Tibial nerve (tissue), 4 donors: ENCODE measurements at regions not wholly inside any gene's neighbourhood (a gene's known extent, or its start where the extent isn't known, plus 50 kb on each side); places are given as distances from the start of the nearest gene placed in this dataset.

Experiments
- DNase-seq, 2 donors: peaks; one replicate each; pipeline ENCODE4 v3.0.0-alpha.2; 2019; ENCODE audit warnings: low spot score in 2 of 2
- H3K27ac ChIP-seq, 4 donors: fragments of 200-600 bp; sonication (generic) in 3 of 4; one replicate each; pipeline ENCODE4 v1.5.1; 2017 to 2019; ENCODE audit warnings: mild to moderate bottlenecking in 1 of 4
- H3K27me3 ChIP-seq, 2 donors: fragments of 200-600 bp; sonication (generic) in 1 of 2; one replicate each; pipeline versions ENCODE4 v1.5.1 to v1.6.0; 2017 to 2019
- H3K36me3 ChIP-seq, 3 donors: fragments of 200-600 bp; sonication (generic); one replicate each; pipeline ENCODE4 v1.5.1; 2018 to 2019
- H3K4me1 ChIP-seq, 4 donors: fragments of 200-600 bp; sonication (generic) in 3 of 4; one replicate each; pipeline ENCODE4 v1.5.1; 2017 to 2019
- H3K4me3 ChIP-seq, 4 donors: fragments of 200-600 bp; sonication (generic) in 3 of 4; one replicate each; pipeline ENCODE4 v1.5.1; 2017 to 2019; ENCODE audit warnings: mild to moderate bottlenecking in 1 of 4, moderate library complexity in 1 of 4
- H3K9me3 ChIP-seq, 4 donors: fragments of 200-600 bp; sonication (generic) in 3 of 4; one replicate each; pipeline ENCODE4 v1.5.1; 2017 to 2019
- EP300 ChIP-seq, 2 donors: sonication (generic); formaldehyde crosslinking; IDR thresholded peaks; one replicate each; pipeline ENCODE4 v1.6.1; 2017; ENCODE audit warnings: antibody characterized with exemption in 2 of 2, mild to moderate bottlenecking in 1 of 2
- POLR2A ChIP-seq, 2 donors: fragments of 450-650 bp; IDR thresholded peaks; one replicate each; pipeline ENCODE4 v1.6.1; 2017; ENCODE audit warnings: antibody characterized with exemption in 2 of 2, mild to moderate bottlenecking in 2 of 2, moderate library complexity in 2 of 2
- WGBS, 2 donors: methylation state at CpG; one replicate each; pipeline ENCODE4 v1.1.5; 2018; 5-methylcytosine and 5-hydroxymethylcytosine counted together
- TF ChIP-seq, protein P1 (sequence below), 5 experiments: fragments of 200-600 bp in 3 of 5; fragments of 450-650 bp in 2 of 5; sonication (generic) in 3 of 5; IDR thresholded peaks; one replicate each; pipeline ENCODE4 v1.5.1; 2016 to 2019; ENCODE audit warnings: antibody characterized with exemption in 5 of 5, mild to moderate bottlenecking in 3 of 5, moderate library complexity in 2 of 5

DNA sequence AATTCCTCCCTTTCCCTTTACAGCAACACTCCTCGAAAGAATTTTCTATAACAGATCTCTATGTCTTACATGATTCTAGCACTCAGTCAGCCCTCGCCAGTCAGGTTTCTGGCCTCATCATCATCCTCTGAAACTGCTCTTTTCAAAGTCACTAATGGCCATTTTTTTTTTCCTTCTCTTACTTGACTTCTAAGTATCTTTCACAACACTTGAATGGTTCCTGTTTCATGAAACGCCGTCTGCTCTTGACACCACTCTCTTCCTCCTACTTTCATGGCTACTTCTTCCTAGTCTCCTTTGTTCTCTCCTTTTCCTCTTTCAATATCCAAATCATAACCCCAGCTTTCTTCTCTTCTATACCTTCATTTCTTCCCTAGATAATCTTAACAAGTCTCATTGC, 100.5 kb upstream of the NRP1 start:
- DNase-seq = no peak
- no peak overlapping the region for H3K4me3 ChIP-seq
- no peak for TF ChIP-seq POLR2A (IDR thresholded peaks at IDR 0.05)
- TF ChIP-seq, protein P1, sequence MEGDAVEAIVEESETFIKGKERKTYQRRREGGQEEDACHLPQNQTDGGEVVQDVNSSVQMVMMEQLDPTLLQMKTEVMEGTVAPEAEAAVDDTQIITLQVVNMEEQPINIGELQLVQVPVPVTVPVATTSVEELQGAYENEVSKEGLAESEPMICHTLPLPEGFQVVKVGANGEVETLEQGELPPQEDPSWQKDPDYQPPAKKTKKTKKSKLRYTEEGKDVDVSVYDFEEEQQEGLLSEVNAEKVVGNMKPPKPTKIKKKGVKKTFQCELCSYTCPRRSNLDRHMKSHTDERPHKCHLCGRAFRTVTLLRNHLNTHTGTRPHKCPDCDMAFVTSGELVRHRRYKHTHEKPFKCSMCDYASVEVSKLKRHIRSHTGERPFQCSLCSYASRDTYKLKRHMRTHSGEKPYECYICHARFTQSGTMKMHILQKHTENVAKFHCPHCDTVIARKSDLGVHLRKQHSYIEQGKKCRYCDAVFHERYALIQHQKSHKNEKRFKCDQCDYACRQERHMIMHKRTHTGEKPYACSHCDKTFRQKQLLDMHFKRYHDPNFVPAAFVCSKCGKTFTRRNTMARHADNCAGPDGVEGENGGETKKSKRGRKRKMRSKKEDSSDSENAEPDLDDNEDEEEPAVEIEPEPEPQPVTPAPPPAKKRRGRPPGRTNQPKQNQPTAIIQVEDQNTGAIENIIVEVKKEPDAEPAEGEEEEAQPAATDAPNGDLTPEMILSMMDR (IDR thresholded peaks at IDR 0.05) = no peak
- TF ChIP-seq EP300 (IDR thresholded peaks at IDR 0.05) = no peak
- no peak overlapping the region for H3K27ac ChIP-seq
- H3K36me3 ChIP-seq = no peaks in the 10 kb centered on the region
- no peaks in the 10 kb centered on the region for H3K4me1 ChIP-seq
- H3K27me3 ChIP-seq = no peaks in the 10 kb centered on the region
- 59 to 64% methylated on average over 4 of the region's 4 CpGs for WGBS, 2 donors
- H3K9me3 ChIP-seq = no peaks in the 10 kb centered on the region

DNA sequence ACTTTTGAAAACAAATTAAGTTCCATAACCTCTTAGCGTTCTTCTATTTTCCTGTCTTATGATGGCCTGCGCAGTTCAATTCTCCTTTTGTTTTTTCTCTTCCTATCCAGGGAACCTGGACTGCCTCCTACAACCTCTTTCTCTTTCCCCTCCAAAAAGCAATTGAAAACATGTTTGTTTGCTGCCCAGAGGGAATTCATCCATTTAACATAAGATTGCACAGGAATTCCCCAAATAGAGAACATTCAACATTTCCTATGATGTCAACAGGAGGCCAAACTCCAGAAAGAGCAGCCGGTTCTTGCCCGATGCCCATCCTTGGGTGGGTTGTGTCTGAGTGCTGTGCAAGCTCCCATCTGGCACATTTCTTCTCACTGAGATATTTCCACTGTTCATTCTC, 94.2 kb upstream of the NRP1 start:
- H3K27ac ChIP-seq = no peak overlapping the region
- 61 to 73% methylated on average over 4 of the region's 4 CpGs for WGBS, 2 donors
- H3K4me3 ChIP-seq = no peak overlapping the region
- no peaks in the 10 kb centered on the region for H3K27me3 ChIP-seq
- no peaks in the 10 kb centered on the region for H3K9me3 ChIP-seq
- no peaks in the 10 kb centered on the region for H3K36me3 ChIP-seq
- no peak for DNase-seq
- H3K4me1 ChIP-seq = no peaks in the 10 kb centered on the region
- TF ChIP-seq, protein P1 (IDR thresholded peaks at IDR 0.05) = no peak
- TF ChIP-seq EP300 (IDR thresholded peaks at IDR 0.05) (no peak), POLR2A (IDR thresholded peaks at IDR 0.05) (no peak)

DNA sequence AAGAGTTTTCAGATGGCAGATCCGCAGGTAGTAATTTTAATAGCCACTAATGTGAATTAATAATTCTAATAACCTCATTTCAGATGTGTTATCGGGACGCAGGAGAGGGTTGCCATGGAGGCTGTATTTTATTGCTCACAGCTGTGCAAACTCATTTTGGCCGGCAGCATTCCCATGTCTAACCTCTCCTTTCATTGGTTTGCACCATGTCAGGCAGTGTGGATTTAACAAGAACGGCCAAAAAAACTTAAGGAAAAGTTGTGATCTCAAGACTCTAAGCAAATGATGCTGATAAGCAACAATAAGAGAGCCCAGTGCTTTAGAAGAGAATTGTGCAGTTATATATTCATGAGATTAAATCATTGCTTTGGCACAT, 88.7 kb upstream of the NRP1 start:
- Histone ChIP-seq H3K4me1 (peaks cover 0 to 7% (median 2%) of the 10 kb centered on the region in 4 donors), H3K4me3 (no peak overlapping the region), H3K27me3 (no peaks in the 10 kb centered on the region), H3K27ac (no peak overlapping the region), H3K9me3 (no peaks in the 10 kb centered on the region), H3K36me3 (no peaks in the 10 kb centered on the region)
- TF ChIP-seq POLR2A (IDR thresholded peaks at IDR 0.05) = no peak
- WGBS, 2 donors = 51 to 64% methylated on average over 5 of the region's 5 CpGs
- peak in 1 of 2 donors; percentile 42 for DNase-seq

DNA sequence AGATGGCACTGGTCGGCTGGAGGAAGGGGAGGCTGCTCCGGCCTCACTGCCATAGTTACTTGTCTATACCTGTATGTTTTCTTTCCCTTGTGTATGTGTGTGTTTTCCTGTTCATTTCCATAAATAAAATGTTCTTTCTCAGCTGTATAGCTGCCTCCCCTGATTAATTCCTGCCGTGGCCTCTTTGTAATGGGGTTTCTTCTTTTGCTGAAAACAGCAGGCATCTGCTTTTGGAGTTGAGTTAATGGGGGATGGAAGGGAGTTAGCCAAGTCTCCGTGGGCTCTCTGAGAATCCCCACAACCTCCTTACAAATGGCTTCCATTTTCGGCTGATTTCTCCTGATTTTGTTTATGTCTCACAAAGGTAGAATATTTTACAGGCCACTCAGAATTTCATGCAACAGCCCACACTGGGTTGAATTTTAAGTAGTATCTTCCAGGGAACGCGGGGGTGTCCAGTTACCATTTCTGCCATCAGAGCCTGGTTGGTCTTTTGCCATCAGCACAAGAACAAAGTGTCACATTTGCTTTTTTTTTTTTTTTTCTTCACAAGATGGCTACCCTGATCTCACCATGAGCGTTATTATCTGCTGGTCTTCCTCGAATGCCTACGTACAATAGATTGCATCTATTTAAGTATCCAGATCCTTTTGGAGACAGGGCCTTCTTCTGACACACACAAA, 88.1 kb upstream of the NRP1 start:
- TF ChIP-seq, protein P1 (IDR thresholded peaks at IDR 0.05) = no peak
- TF ChIP-seq POLR2A (IDR thresholded peaks at IDR 0.05) (no peak), EP300 (IDR thresholded peaks at IDR 0.05) (no peak)
- DNase-seq = no peak
- Histone ChIP-seq H3K27ac (no peak overlapping the region), H3K4me1 (peaks cover 0 to 7% (median 2%) of the 10 kb centered on the region in 4 donors), H3K4me3 (no peak overlapping the region), H3K36me3 (no peaks in the 10 kb centered on the region), H3K9me3 (no peaks in the 10 kb centered on the region), H3K27me3 (no peaks in the 10 kb centered on the region)
- WGBS, 2 donors = 59 to 65% methylated on average over 9 to 10 of the region's 10 CpGs

DNA sequence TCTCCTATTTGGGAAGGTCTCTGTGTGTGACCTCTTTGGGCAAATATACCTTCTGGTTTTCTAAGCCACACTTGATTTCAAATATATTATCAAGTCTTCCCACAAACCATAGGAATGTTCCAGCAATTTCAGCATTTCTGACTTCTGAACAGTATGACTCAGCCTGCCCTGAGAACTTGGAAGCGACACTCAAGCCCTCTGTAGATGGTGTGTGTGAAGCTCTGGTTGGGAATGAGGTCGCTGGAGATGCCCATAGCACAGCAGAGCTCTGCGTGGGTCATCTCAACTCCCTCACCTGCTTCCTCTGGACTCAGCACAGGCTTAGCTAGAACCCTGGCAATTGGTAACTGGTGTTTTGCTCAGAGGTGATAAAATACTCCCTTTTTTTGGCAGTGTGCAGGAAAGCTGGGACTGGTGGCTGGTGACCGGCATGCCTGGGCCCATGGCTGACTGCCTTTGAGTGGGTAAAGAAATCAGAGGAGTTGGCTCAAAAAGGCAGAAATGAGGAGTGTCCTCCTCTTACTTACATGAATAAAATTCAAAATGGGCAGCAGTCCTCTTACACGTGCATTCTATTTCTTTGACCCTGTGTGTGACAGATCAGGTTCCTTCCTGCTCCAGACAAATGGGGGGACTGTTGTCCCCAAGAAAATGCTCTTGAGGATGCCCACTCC, 87.5 kb upstream of the NRP1 start:
- Histone ChIP-seq H3K9me3 (no peaks in the 10 kb centered on the region), H3K36me3 (no peaks in the 10 kb centered on the region), H3K27ac (no peak overlapping the region), H3K4me3 (no peak overlapping the region), H3K4me1 (peaks cover 0 to 7% (median 2%) of the 10 kb centered on the region in 4 donors), H3K27me3 (no peaks in the 10 kb centered on the region)
- TF ChIP-seq POLR2A (IDR thresholded peaks at IDR 0.05) (no peak), EP300 (IDR thresholded peaks at IDR 0.05) (no peak)
- TF ChIP-seq, protein P1 (IDR thresholded peaks at IDR 0.05) = no peak
- DNase-seq = peak in 1 of 2 donors; percentile 38
- WGBS, 2 donors = 69 to 71% methylated on average over 5 of the region's 5 CpGs
